H9 (cell line): ENCODE measurements at regions not wholly inside any gene's neighbourhood (a gene's known extent, or its start where the extent isn't known, plus 50 kb on each side); places are given as distances from the start of the nearest gene placed in this dataset.

ENCODE experiments used
- DNase-seq: peaks from one replicate; pipeline ENCODE4 v3.0.0-alpha.2; 2017
- H2AFZ ChIP-seq: one replicate; pipeline ENCODE4 v1.6.1; 2013; ENCODE audit warnings: mild to moderate bottlenecking, low read length, control low read depth, moderate library complexity
- H2AK5ac ChIP-seq: 2 replicates; pipeline ENCODE4 v1.6.1; 2013; ENCODE audit warnings: low read length, control low read depth, mixed read lengths; ENCODE audit not compliant: insufficient read length
- H2BK120ac ChIP-seq: one replicate; pipeline ENCODE4 v1.6.1; 2013; ENCODE audit warnings: low read depth, mild to moderate bottlenecking, low read length, control low read depth, inconsistent platforms; ENCODE audit not compliant: poor library complexity, severe bottlenecking
- H2BK12ac ChIP-seq: 2 replicates; pipeline ENCODE4 v1.6.1; 2013; ENCODE audit warnings: low read length, control low read depth, mixed read lengths, low read depth; ENCODE audit not compliant: insufficient read length
- H2BK15ac ChIP-seq: 2 replicates; pipeline ENCODE4 v1.6.1; 2013; ENCODE audit warnings: low read depth, low read length, control low read depth
- H2BK20ac ChIP-seq: one replicate; pipeline ENCODE4 v1.6.1; 2013; ENCODE audit warnings: low read depth, mild to moderate bottlenecking, low read length, control low read depth, inconsistent platforms; ENCODE audit not compliant: poor library complexity, severe bottlenecking
- H2BK5ac ChIP-seq: 2 replicates; pipeline ENCODE4 v1.6.1; 2013; ENCODE audit warnings: low read length, control low read depth, mixed read lengths; ENCODE audit not compliant: insufficient read length
- H3K14ac ChIP-seq: 2 replicates; pipeline ENCODE4 v1.6.1; 2013; ENCODE audit warnings: low read length, control low read depth; ENCODE audit not compliant: insufficient read depth
- H3K18ac ChIP-seq: 2 replicates; pipeline ENCODE4 v1.6.1; 2013; ENCODE audit warnings: low read depth, mild to moderate bottlenecking, mixed read lengths, low read length, control low read depth; ENCODE audit not compliant: insufficient read length
- H3K23ac ChIP-seq: 2 replicates; pipeline ENCODE4 v1.6.1; 2013; ENCODE audit warnings: low read length, control low read depth, mixed read lengths, low read depth; ENCODE audit not compliant: insufficient read length
- H3K23me2 ChIP-seq: 2 replicates; pipeline ENCODE4 v1.6.1; 2013; ENCODE audit warnings: low read depth, mild to moderate bottlenecking, mixed read lengths, low read length, control low read depth; ENCODE audit not compliant: insufficient read length, poor library complexity, severe bottlenecking
- H3K27ac ChIP-seq: 2 replicates; pipeline ENCODE4 v1.5.1; 2013; ENCODE audit warnings: low read length, control low read depth, mixed read lengths, low read depth; ENCODE audit not compliant: insufficient read length
- H3K27me3 ChIP-seq: 2 replicates; pipeline ENCODE4 v1.6.1; 2013; ENCODE audit warnings: low read length, control low read depth, inconsistent platforms; ENCODE audit not compliant: insufficient read depth
- H3K4ac ChIP-seq: 2 replicates; pipeline ENCODE4 v1.6.1; 2013; ENCODE audit warnings: low read depth, mild to moderate bottlenecking, control low read depth, inconsistent platforms, low read length, moderate library complexity
- H3K4me1 ChIP-seq: 2 replicates; pipeline ENCODE4 v1.6.1; 2013; ENCODE audit warnings: low read length, control low read depth, inconsistent platforms; ENCODE audit not compliant: insufficient read depth
- H3K4me2 ChIP-seq: 2 replicates; pipeline ENCODE4 v1.6.1; 2013; ENCODE audit warnings: low read length, control low read depth, mixed read lengths; ENCODE audit not compliant: insufficient read length, insufficient read depth
- H3K56ac ChIP-seq: 2 replicates; pipeline ENCODE4 v1.6.1; 2013; ENCODE audit warnings: low read depth, mild to moderate bottlenecking, mixed read lengths, low read length, control low read depth; ENCODE audit not compliant: insufficient read length
- H3K79me1 ChIP-seq: 2 replicates; pipeline ENCODE4 v1.6.1; 2013; ENCODE audit warnings: low read depth, mild to moderate bottlenecking, moderate library complexity, low read length, control low read depth, inconsistent platforms; ENCODE audit not compliant: insufficient read depth, poor library complexity, severe bottlenecking
- H3K79me2 ChIP-seq: 2 replicates; pipeline ENCODE4 v1.6.1; 2013; ENCODE audit warnings: low read length, control low read depth, inconsistent platforms; ENCODE audit not compliant: insufficient read depth
- H3K9ac ChIP-seq: 2 replicates; pipeline ENCODE4 v1.6.1; 2013; ENCODE audit warnings: low read length, control low read depth, mixed read lengths; ENCODE audit not compliant: insufficient read length; ENCODE audit errors: extremely low read depth
- H3K9me3 ChIP-seq: one replicate; pipeline ENCODE4 v1.6.1; 2013; ENCODE audit warnings: low read depth, low read length, inconsistent platforms; ENCODE audit not compliant: control insufficient read depth
- H3T11ph ChIP-seq: one replicate; pipeline ENCODE4 v1.6.1; 2013; ENCODE audit warnings: mild to moderate bottlenecking, low read length, control low read depth, inconsistent platforms
- H4K20me1 ChIP-seq: one replicate; pipeline ENCODE4 v1.6.1; 2013; ENCODE audit not compliant: control insufficient read depth, insufficient read length, insufficient read depth
- H4K5ac ChIP-seq: 2 replicates; pipeline ENCODE4 v1.6.1; 2013; ENCODE audit warnings: low read depth, mild to moderate bottlenecking, mixed read lengths, low read length, control low read depth; ENCODE audit not compliant: insufficient read length
- H4K8ac ChIP-seq: replicated peaks from 2 replicates; pipeline ENCODE4 v1.6.1; 2013; ENCODE audit warnings: low read length, control low read depth, mixed read lengths, low read depth; ENCODE audit not compliant: insufficient read length
- H4K91ac ChIP-seq: 2 replicates; pipeline ENCODE4 v1.6.1; 2013; ENCODE audit warnings: low read depth, mild to moderate bottlenecking, moderate library complexity, mixed read lengths, low read length, control low read depth; ENCODE audit not compliant: insufficient read length
- H3K27ac Mint-ChIP-seq, 3 experiments: 2 replicates in 2 of 3; 3 replicates in 1 of 3; pipeline ENCODE4 v1.8.0; 2020 to 2021; ENCODE audit warnings: mixed read lengths in 3 of 3, mild to moderate bottlenecking in 1 of 3, moderate library complexity in 1 of 3
- H3K27me3 Mint-ChIP-seq: 2 replicates; pipeline ENCODE4 v1.8.0; 2021; ENCODE audit warnings: low read depth, mild to moderate bottlenecking, moderate library complexity, mixed read lengths
- H3K36me3 Mint-ChIP-seq, 3 experiments: 2 replicates in 2 of 3; 3 replicates in 1 of 3; pipeline ENCODE4 v1.8.0; 2020 to 2021; ENCODE audit warnings: low read depth in 3 of 3, mixed read lengths in 3 of 3; ENCODE audit not compliant: insufficient read depth in 1 of 3
- H3K4me1 Mint-ChIP-seq, 2 experiments: 2 replicates each; pipeline ENCODE4 v1.8.0; 2020; ENCODE audit warnings: mixed read lengths in 2 of 2
- H3K4me3 Mint-ChIP-seq, 2 experiments: 2 replicates in 1 of 2; 3 replicates in 1 of 2; pipeline ENCODE4 v1.8.0; 2020 to 2021; ENCODE audit warnings: mild to moderate bottlenecking in 2 of 2, mixed read lengths in 2 of 2, moderate library complexity in 1 of 2
- H3K9me3 Mint-ChIP-seq, 2 experiments: 2 replicates in 1 of 2; 3 replicates in 1 of 2; pipeline ENCODE4 v1.8.0; 2020; ENCODE audit warnings: mild to moderate bottlenecking in 2 of 2, mixed read lengths in 2 of 2, moderate library complexity in 1 of 2
- CTCF ChIP-seq: fragments of 200-600 bp; sonication (generic); conservative IDR thresholded peaks from 3 replicates; pipeline ENCODE4 v1.8.0; 2021; ENCODE audit warnings: antibody characterized with exemption, mild to moderate bottlenecking

- no peak overlapping the region for H4K8ac ChIP-seq
- no peaks in the 10 kb centered on the region for H3K23me2 ChIP-seq
- no peak for TF ChIP-seq CTCF
- Mint-ChIP-seq H3K27me3 (no peaks in the 10 kb centered on the region), H3K36me3 (no peaks in the 10 kb centered on the region; a peak in 2 of 7 replicates), H3K4me1 (peaks cover 0 to 1% of the 10 kb centered on the region in 2 experiments; a peak in 2 of 4 replicates), H3K9me3 (no peaks in the 10 kb centered on the region; a peak in 1 of 5 replicates), H3K4me3 (no peak overlapping the region), H3K27ac (no peak overlapping the region)
- H4K5ac ChIP-seq = no peak overlapping the region
- no peak overlapping the region for H2BK15ac ChIP-seq
- H3K18ac ChIP-seq = no peak overlapping the region
- H3K79me2 ChIP-seq = no peaks in the 10 kb centered on the region
- no peak overlapping the region for H3K56ac ChIP-seq
- H2AFZ ChIP-seq = no peak overlapping the region
- no peak for DNase-seq
- no peak overlapping the region for H3K23ac ChIP-seq
- H3K9me3 ChIP-seq = no peaks in the 10 kb centered on the region
- no peak overlapping the region for H3K4ac ChIP-seq
- no peak overlapping the region for H2BK20ac ChIP-seq
- no peak overlapping the region for H2BK12ac ChIP-seq
- no peak overlapping the region for H3T11ph ChIP-seq
- H3K14ac ChIP-seq = no peak overlapping the region
- H3K4me2 ChIP-seq = no peak overlapping the region
- no peak overlapping the region for H2AK5ac ChIP-seq
- no peaks in the 10 kb centered on the region for H3K79me1 ChIP-seq
- H2BK120ac ChIP-seq = no peak overlapping the region
- peaks cover 3% of the 10 kb centered on the region; the same call in 1 of the 2 replicates for H3K4me1 ChIP-seq
- H4K91ac ChIP-seq = no peak overlapping the region
- no peak overlapping the region for H2BK5ac ChIP-seq
- no peak overlapping the region for H3K9ac ChIP-seq
- H4K20me1 ChIP-seq = no peaks in the 10 kb centered on the region
- no peak overlapping the region for H3K27ac ChIP-seq
- H3K27me3 ChIP-seq = peaks cover 2% of the 10 kb centered on the region; the same call in 1 of the 2 replicates
Measured at GRCh38 chr12:33061844-33062243, 165.3 kb upstream of the PKP2 start.
